Astrocyte of the cerebellum (primary cell): ENCODE measurements at regions not wholly inside any gene's neighbourhood (a gene's known extent, or its start where the extent isn't known, plus 50 kb on each side); places are given as distances from the start of the nearest gene placed in this dataset.
A peak's percentile ranks its signal among the peaks of the same experiment; 100 is the strongest.

Source experiments
- DNase-seq: peaks from one replicate; pipeline ENCODE4 v3.0.0-alpha.2; 2011; ENCODE audit warnings: low read depth
- H3K4me3 ChIP-seq: 2 replicates; pipeline ENCODE4 v1.5.1; 2011; ENCODE audit warnings: mild to moderate bottlenecking, low read depth, low read length, moderate library complexity
- CTCF ChIP-seq: IDR thresholded peaks from 2 replicates; pipeline ENCODE4 v1.5.1; 2012; ENCODE audit warnings: low read length, low read depth, moderate library complexity, mild to moderate bottlenecking; ENCODE audit errors: missing control alignments
- in situ Hi-C: cut with HindIII; loops from 2 replicates; pipeline ENCODE4 v1.10.0; 2017; ENCODE audit warnings: low sequenced_read_pairs

GRCh38 chr15:25548600-25548999 lies 109.8 kb upstream of the UBE3A start:
- no peak overlapping the region for H3K4me3 ChIP-seq
- no peak for DNase-seq
- no peak for TF ChIP-seq CTCF
- in situ Hi-C loops: no loop called here

- no peak for DNase-seq
- H3K4me3 ChIP-seq: no peak overlapping the region
- in situ Hi-C loops: no loop called here
- no peak for TF ChIP-seq CTCF
Measured at GRCh38 chr15:25545889-25546288, 107.1 kb upstream of the UBE3A start.

GRCh38 chr15:25545017-25545416 lies 106.2 kb upstream of the UBE3A start:
- H3K4me3 ChIP-seq: no peak overlapping the region
- in situ Hi-C loops: no loop called here
- peak; percentile 23 for DNase-seq
- no peak for TF ChIP-seq CTCF

- H3K4me3 ChIP-seq: no peak overlapping the region
- DNase-seq: no peak
- TF ChIP-seq CTCF: no peak
- in situ Hi-C loops: no loop called here
Measured at GRCh38 chr15:25544076-25544475, 105.3 kb upstream of the UBE3A start.

- no peak overlapping the region for H3K4me3 ChIP-seq
- in situ Hi-C loops: no loop called here
- peak; percentile 68 for DNase-seq
- TF ChIP-seq CTCF: no peak
Measured at GRCh38 chr15:25543196-25543595, 104.4 kb upstream of the UBE3A start.

GRCh38 chr15:25541228-25541627 lies 102.4 kb upstream of the UBE3A start:
- no peak for DNase-seq
- in situ Hi-C loops: no loop called here
- TF ChIP-seq CTCF: no peak
- no peak overlapping the region for H3K4me3 ChIP-seq
